ENCODE measurements at regions not wholly inside any gene's neighbourhood (a gene's known extent, or its start where the extent isn't known, plus 50 kb on each side); places are given as distances from the start of the nearest gene placed in this dataset.
"Not testable (repeated sequence)": the region's sequence is repeated elsewhere in the genome, so short reads cannot be mapped to it uniquely, and the experiment has no call there.

GRCh38 chr17:36695082-36695481 lies 93.7 kb downstream of the MRM1 start:
- DNase-seq (ENCODE audit: low spot score), result no peak

GRCh38 chr17:36695710-36696109 lies 94.3 kb downstream of the MRM1 start:
- DNase-seq (ENCODE audit: low spot score), result not testable (repeated sequence)

DNA sequence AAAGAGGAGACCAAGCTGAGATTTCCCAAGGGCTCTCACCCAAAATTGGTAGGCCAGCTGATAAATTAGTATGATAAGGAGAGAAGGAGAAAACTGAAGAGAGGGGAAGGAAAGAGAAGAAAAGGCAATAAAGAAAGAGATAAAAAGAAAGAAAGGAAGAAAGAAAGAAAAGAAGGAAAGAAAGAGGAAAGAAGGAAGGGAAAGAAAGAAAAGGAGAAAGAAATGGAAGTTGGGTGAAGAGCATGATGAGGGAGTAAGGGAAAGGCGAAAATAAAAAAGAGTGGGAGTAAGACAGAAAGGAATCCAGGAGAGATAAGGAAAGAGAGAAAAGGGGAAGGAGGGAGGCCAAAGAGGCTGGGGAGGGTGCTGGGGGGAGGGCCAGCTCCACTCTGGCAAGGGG lies 95.4 kb downstream of the MRM1 start:
- DNase-seq (ENCODE audit: low spot score), result no peak

- DNase-seq (ENCODE audit: low spot score), result no peak
Observed at GRCh38 chr17:36697903-36698530, 96.6 kb downstream of the MRM1 start.

GRCh38 chr17:36701429-36702099 lies 100.2 kb downstream of the MRM1 start:
- DNase-seq (ENCODE audit: low spot score), result no peak

DNA sequence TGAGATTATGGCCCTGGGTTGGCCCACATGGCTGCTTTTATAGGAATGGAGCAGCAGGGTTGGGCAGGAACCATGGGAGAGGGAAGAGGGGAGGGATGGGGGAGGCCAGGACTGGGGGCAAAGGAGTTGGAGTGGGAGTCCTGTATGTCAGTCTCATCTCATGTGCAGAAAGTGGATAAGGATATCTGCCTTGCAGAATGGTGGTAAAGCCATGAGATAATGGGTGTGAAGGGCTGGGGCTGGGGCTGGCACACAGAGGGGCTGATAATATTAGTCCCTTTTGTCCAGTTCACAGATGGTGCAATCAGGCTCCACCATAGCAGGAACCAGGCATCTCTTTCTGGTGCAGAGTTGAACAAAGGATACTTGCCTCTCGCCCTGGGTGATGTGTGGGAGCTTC lies 101.3 kb downstream of the MRM1 start:
- no peak for DNase-seq (ENCODE audit: low spot score)

DNA sequence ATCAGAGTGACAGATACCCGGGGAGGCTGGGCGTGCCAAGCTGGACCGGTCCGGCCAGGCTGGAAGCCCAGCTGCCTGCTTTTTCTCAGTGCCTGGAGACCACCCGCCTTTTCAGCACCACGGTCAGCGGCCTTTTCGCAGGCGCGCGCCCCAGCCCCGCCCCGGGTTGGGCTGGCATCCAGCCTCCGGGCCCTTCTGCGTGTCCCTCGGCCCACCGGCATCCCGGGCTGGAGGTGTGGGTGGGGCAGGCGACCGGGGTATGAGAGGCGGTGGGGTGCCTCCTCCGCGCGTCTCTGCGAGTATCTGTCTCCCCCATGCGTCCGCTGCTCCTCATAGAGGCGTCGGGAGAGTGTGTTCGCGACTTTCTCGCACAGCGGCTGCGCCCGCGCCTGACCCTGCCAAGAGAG lies 102.5 kb downstream of the MRM1 start:
- DNase-seq (ENCODE audit: low spot score), result no peak

DNA sequence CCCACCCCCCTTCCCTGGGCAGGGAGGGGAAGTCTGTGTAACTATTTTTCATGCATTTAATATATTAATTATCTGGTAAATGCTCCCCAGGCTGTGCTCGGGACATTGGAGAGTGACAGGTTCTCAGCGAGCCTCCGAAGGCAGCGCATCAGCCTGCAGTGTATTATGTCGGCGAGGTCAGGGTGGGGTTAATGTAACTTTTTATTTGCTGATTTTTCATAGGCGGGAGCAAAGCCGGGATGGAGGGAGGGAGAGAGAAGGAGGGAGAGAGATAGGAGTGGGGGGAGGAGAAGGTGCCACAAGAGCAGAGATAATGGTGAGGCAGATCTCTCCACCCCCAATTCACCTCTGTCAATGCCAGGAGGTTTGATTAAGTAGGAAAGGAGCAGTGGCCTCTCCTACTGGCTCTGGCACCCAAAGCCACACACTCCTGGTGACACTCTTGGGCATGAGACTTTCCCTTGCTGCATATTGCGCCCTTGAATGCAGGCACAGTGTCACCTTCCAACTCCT lies 104.0 kb downstream of the MRM1 start:
- no peak for DNase-seq (ENCODE audit: low spot score)

GRCh38 chr17:36705874-36706731 lies 104.7 kb downstream of the MRM1 start:
- peak; percentile 9 for DNase-seq (ENCODE audit: low spot score)

DNA sequence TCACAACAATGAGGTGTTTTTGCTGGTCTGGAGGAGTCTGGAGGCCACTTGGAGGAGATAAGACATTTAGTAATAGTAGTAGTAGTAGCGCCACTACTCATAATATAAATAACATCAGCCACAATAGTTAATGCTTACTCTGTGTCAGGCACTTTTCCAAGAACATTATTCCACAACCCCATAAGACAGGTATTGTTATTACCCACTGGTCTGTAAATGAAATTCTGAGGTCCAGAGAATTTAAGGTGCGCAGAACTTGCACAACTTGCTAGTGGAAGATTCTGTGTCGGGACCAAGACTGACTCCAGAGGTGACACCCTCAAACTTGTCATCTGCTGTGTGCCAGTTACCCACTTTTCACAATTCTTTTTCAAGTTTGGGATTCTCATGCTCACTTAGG lies 106.5 kb downstream of the MRM1 start:
- no peak for DNase-seq (ENCODE audit: low spot score)

DNA sequence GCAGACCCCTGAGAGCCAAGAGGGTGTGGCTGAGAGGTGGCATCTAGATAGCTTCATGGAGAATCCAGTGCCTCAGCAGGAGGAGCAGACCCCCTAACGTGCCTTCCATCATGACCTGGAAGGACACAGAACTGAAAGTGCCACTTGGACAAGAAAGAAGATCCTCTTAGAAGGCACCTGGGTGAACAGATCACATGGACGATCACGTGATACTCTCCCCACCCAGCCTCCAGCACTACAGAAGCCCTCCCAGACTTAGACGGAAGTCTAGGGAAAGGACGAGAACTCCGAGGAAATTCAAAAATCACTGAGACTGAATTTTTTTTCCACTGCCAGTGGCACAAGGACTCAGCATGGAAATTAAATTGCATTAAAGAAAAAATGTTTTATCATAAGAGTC lies 113.4 kb downstream of the MRM1 start:
- no peak for DNase-seq (ENCODE audit: low spot score)

- DNase-seq (ENCODE audit: low spot score), result no peak
Observed at GRCh38 chr17:36715951-36716350, 114.6 kb downstream of the MRM1 start.

- no peak for DNase-seq (ENCODE audit: low spot score)
Observed at GRCh38 chr17:36717088-36717487, 115.7 kb downstream of the MRM1 start.

DNA sequence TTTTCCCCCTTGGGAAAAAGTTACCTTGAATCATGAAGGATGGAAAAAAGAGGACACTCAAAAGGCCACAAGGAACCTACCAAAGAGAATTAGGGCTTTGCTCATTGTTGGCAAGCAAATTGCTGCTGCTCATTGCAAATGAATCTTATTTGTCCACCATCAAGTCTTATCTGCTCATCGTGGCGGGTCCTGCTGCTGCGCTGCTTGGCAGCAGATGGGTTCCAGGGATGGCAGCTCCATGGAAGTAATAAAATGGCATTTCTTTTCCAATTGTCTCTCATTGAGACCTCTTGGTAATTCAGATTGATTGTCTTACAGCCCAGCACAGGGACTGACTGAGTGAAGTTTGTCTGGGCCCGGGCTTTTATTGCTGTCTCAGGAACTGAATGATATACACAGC lies 118.7 kb downstream of the MRM1 start:
- DNase-seq (ENCODE audit: low spot score), result no peak

- DNase-seq (ENCODE audit: low spot score), result no peak
Observed at GRCh38 chr17:36721560-36722120, 120.3 kb downstream of the MRM1 start.

GRCh38 chr17:36722121-36722902 lies 120.9 kb downstream of the MRM1 start:
- peak; percentile 11 for DNase-seq (ENCODE audit: low spot score)

DNA sequence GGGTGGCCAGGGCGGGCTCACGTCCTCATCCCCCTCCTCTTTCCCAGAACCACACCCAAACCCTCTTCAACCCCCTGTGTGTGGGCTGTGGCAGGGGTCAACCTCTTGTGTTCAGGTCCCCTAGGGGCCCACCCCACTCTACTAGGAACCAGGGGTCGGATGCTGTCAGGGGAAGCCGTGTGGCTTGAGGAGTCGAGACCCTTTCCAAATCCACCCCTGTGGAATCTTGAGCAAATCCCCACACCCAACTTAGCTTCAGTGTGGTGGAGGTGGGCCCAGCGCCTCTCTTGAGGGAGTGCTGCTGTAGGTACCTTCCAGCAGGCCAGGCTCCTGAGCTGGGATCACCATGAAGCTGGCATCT lies 121.5 kb downstream of the MRM1 start:
- no peak for DNase-seq (ENCODE audit: low spot score)

DNA sequence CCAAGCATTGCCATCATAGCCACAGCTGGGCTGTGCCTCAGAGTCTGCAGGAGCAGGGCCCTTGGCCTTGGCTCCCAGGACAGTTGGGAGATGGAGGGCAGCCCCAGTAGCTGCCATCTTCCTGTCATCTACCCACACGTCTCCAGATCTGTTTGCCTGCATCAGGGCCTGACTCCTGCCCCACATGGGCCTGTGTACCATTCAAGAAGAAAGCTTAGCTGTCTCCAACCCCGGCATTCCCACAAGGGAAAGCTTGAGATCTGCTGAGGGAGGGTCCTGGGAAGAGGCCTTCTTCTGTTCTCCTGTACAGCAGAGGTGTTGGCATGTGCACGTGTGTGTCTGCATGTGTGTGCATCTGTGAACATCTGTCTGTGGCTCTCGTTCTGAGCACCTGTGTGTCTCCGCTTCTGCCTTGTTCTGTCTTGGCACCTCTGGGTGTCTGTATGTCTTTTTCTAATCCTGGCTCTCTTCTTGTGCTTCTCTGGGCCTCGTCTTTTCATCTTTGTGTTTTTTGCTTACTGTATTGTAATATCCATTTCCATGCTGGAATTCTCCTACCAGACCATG lies 122.2 kb downstream of the MRM1 start:
- DNase-seq (ENCODE audit: low spot score), result no peak

GRCh38 chr17:36726199-36726598 lies 124.8 kb downstream of the MRM1 start:
- DNase-seq (ENCODE audit: low spot score), result no peak

GRCh38 chr17:36727052-36727451 lies 125.7 kb downstream of the MRM1 start:
- no peak for DNase-seq (ENCODE audit: low spot score)

DNA sequence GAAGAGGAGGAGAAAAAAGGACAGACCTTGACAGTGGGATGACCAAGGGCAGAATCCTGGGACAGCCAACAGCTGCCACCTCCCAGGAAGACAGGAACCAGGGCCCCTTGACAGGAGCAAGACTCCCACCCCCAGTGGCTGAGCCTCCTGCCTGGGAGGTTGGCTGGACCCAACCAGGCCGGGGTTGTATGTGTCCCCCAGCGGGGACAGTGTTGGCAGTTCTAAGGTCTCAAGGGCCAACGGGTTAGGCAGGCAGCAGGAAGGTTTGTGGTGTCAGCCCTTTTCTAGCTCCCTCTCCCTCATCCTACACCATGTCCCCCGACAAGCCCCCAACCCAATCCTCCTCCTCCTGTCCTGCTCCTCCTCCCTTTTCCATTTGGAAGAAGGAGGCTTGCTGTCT lies 126.2 kb downstream of the MRM1 start:
- DNase-seq (ENCODE audit: low spot score), result no peak

Data from pons (tissue), 1 donor.